ENCODE measurements at regions not wholly inside any gene's neighbourhood (a gene's known extent, or its start where the extent isn't known, plus 50 kb on each side); places are given as distances from the start of the nearest gene placed in this dataset.

DNA sequence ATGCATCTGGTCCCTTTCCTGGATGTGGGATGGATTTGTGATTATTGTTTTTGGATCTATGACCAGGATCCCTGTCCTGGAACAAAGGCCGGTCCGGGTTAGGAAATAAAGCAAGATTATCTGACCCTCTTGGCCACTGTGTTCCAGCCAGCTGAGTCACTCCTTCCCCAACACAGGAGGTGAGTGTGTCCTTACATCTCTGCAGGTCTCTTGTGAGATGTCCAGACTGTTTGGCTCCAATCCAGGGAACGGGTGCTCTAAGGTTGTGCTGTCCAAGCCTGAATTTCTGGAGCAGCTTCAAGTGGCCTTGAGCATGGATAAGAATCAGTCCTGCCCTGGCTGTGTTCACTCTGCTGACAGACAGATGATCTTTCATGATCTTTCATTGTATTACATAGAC lies 136.5 kb upstream of the CCL2 start:
- Histone ChIP-seq H3K79me2 (ENCODE audit: insufficient read depth, low read length) (no peaks in the 10 kb centered on the region), H3K9me3 (ENCODE audit: low read length) (no peaks in the 10 kb centered on the region), H3K4me2 (ENCODE audit: low read depth, low read length) (no peak overlapping the region), H3K4me3 (replicated peaks in 1 of 3; ENCODE audit: insufficient read depth in 1 of 3, low read depth in 2 of 3, low read length in 3 of 3) (no peak overlapping the region), H3K4me1 (ENCODE audit: insufficient read depth, low read length) (no peaks in the 10 kb centered on the region), H4K20me1 (ENCODE audit: insufficient read depth, low read length) (no peaks in the 10 kb centered on the region), H3K36me3 (replicated peaks in 1 of 2; ENCODE audit: control insufficient read depth in 1 of 2, insufficient read depth in 2 of 2, low read length in 2 of 2) (no peaks in the 10 kb centered on the region), H3K27me3 (ENCODE audit: control insufficient read depth in 1 of 2, insufficient read depth in 2 of 2, low read length in 2 of 2) (no peaks in the 10 kb centered on the region), H2AFZ (ENCODE audit: low read length) (no peak overlapping the region), H3K27ac (ENCODE audit: extremely low read length, insufficient read depth, low read length) (no peak overlapping the region), H3K9ac (ENCODE audit: insufficient read depth, low read depth, low read length) (no peak overlapping the region)
- 8% methylated on average over 3 of the region's 3 CpGs for WGBS (ENCODE audit: low lambda C conversion rate)
- in situ Hi-C loops (cut with HindIII; ENCODE audit: extremely low pct_ligation_motif_present, low pct_unique_long_range_greater_than_20kb), result no loop called here
- intact Hi-C loops (cut with micrococcal nuclease; ENCODE audit: unreplicated experiment), result no loop called here
- POLR2A ChIA-PET, result no interaction called here
- FAIRE-seq (no peak), ATAC-seq (no peak), DNase-seq (ENCODE audit: low spot score) (no peak)
- BruUV-seq (replicated peaks), result no TSS peak
- CTCF ChIA-PET (ENCODE audit: low intra/inter-chr PET ratio, low total read pairs), result no interaction called here
- TF ChIP-seq ZNF329 (CRISPR knock-in tag; IDR thresholded peaks at IDR 0.05; ENCODE audit: low read depth), result no peak
- no peak for TF ChIP-seq RFX3 (CRISPR knock-in tag; IDR thresholded peaks at IDR 0.05)
- TF ChIP-seq ZBTB1 (CRISPR knock-in tag; IDR thresholded peaks at IDR 0.05; ENCODE audit: borderline replicate concordance), result no peak
- no peak for TF ChIP-seq ZNF878 (CRISPR knock-in tag; IDR thresholded peaks at IDR 0.05)
- TF ChIP-seq, protein P1, sequence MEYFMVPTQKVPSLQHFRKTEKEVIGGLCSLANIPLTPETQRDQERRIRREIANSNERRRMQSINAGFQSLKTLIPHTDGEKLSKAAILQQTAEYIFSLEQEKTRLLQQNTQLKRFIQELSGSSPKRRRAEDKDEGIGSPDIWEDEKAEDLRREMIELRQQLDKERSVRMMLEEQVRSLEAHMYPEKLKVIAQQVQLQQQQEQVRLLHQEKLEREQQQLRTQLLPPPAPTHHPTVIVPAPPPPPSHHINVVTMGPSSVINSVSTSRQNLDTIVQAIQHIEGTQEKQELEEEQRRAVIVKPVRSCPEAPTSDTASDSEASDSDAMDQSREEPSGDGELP (IDR thresholded peaks at IDR 0.05; ENCODE audit: borderline replicate concordance, low read depth), result no peak
- TF ChIP-seq CBX1 (IDR thresholded peaks at IDR 0.05; ENCODE audit: low read depth), result no peak
- TF ChIP-seq, protein P2, sequence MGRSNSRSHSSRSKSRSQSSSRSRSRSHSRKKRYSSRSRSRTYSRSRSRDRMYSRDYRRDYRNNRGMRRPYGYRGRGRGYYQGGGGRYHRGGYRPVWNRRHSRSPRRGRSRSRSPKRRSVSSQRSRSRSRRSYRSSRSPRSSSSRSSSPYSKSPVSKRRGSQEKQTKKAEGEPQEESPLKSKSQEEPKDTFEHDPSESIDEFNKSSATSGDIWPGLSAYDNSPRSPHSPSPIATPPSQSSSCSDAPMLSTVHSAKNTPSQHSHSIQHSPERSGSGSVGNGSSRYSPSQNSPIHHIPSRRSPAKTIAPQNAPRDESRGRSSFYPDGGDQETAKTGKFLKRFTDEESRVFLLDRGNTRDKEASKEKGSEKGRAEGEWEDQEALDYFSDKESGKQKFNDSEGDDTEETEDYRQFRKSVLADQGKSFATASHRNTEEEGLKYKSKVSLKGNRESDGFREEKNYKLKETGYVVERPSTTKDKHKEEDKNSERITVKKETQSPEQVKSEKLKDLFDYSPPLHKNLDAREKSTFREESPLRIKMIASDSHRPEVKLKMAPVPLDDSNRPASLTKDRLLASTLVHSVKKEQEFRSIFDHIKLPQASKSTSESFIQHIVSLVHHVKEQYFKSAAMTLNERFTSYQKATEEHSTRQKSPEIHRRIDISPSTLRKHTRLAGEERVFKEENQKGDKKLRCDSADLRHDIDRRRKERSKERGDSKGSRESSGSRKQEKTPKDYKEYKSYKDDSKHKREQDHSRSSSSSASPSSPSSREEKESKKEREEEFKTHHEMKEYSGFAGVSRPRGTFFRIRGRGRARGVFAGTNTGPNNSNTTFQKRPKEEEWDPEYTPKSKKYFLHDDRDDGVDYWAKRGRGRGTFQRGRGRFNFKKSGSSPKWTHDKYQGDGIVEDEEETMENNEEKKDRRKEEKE (IDR thresholded peaks at IDR 0.05), result no peak
- no peak for TF ChIP-seq ZNF564 (CRISPR knock-in tag; IDR thresholded peaks at IDR 0.05)
- TF ChIP-seq ZNF850 (CRISPR knock-in tag; conservative IDR thresholded peaks at IDR 0.05), result no peak
- TF ChIP-seq, protein P3, sequence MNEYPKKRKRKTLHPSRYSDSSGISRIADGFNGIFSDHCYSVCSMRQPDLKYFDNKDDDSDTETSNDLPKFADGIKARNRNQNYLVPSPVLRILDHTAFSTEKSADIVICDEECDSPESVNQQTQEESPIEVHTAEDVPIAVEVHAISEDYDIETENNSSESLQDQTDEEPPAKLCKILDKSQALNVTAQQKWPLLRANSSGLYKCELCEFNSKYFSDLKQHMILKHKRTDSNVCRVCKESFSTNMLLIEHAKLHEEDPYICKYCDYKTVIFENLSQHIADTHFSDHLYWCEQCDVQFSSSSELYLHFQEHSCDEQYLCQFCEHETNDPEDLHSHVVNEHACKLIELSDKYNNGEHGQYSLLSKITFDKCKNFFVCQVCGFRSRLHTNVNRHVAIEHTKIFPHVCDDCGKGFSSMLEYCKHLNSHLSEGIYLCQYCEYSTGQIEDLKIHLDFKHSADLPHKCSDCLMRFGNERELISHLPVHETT (CRISPR knock-in tag; conservative IDR thresholded peaks at IDR 0.05), result no peak
- TF ChIP-seq TIGD3 (CRISPR knock-in tag; IDR thresholded peaks at IDR 0.05; ENCODE audit: borderline replicate concordance), result no peak
- no peak for TF ChIP-seq THAP7 (CRISPR knock-in tag; IDR thresholded peaks at IDR 0.05)
- no peak for TF ChIP-seq ZFP90 (CRISPR knock-in tag; IDR thresholded peaks at IDR 0.05; ENCODE audit: borderline replicate concordance)
- no peak for TF ChIP-seq MAFG (CRISPR knock-in tag; IDR thresholded peaks at IDR 0.05)
- TF ChIP-seq SIN3B (IDR thresholded peaks at IDR 0.05; ENCODE audit: low read length), result no peak
- TF ChIP-seq SIX1 (CRISPR knock-in tag; IDR thresholded peaks at IDR 0.05; ENCODE audit: borderline replicate concordance), result no peak

Data from HepG2 (cell line).